ENCODE measurements at regions not wholly inside any gene's neighbourhood (a gene's known extent, or its start where the extent isn't known, plus 50 kb on each side); places are given as distances from the start of the nearest gene placed in this dataset.

GRCh38 chr3:94378322-94378721 lies 315.5 kb downstream of the NSUN3 start:
- TF ChIP-seq CTCF (optimal IDR thresholded peaks at IDR 0.05 in 1 of 3, IDR thresholded peaks at IDR 0.05 in 1 of 3, conservative IDR thresholded peaks at IDR 0.05 in 1 of 3; ENCODE audit: extremely low read depth in 1 of 3, insufficient read depth in 2 of 3, low read length in 3 of 3) (no peak), EZH2 (IDR thresholded peaks at IDR 0.05; ENCODE audit: low read length) (no peak)

All from keratinocyte (primary cell).